HG03520 (cell line): ENCODE measurements at regions not wholly inside any gene's neighbourhood (a gene's known extent, or its start where the extent isn't known, plus 50 kb on each side); places are given as distances from the start of the nearest gene placed in this dataset.

Source experiments
- ATAC-seq: cut with Tn5 transposase; IDR thresholded peaks from one replicate; pipeline ENCODE4 v1.9.1; 2021; ENCODE audit warnings: mild to moderate bottlenecking, moderate library complexity; ENCODE audit not compliant: unreplicated experiment

DNA sequence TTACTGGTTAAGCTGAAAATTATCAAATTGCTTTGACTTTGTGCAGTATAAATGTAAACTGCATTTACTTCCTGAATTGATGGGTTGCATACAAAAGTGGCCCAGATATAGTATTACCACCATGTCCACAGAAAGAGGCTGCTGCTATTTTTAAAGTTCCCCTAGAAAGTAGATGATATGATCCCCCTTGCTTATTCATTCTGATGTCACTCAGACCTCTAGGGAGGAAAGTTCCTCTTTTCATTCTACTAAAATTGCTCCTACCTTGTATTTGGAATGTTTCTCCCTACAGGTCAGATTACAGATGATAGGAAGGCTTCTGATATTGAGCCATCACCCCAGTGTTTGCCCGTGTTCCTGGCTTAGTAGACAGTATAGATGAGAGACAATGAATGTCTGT, 247.6 kb upstream of the TNP1 start:
- ATAC-seq, result no peak

DNA sequence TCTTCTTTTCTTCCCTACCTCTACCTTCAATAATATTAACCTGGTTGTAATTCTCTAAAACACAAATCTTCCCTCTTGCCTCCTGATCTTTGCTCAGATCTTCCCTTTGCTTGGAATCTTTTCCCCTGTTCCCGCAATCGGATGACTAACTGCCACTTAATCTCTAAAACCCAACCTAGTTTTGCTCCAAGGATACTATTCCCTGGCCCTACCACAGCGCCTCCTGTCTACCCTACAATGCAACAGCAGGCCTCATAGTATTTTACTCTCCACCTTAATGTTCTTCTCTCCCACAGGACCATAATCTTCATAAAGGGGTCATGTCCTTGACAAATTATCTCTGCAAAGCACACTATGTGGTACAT, 246.8 kb upstream of the TNP1 start:
- no peak for ATAC-seq

DNA sequence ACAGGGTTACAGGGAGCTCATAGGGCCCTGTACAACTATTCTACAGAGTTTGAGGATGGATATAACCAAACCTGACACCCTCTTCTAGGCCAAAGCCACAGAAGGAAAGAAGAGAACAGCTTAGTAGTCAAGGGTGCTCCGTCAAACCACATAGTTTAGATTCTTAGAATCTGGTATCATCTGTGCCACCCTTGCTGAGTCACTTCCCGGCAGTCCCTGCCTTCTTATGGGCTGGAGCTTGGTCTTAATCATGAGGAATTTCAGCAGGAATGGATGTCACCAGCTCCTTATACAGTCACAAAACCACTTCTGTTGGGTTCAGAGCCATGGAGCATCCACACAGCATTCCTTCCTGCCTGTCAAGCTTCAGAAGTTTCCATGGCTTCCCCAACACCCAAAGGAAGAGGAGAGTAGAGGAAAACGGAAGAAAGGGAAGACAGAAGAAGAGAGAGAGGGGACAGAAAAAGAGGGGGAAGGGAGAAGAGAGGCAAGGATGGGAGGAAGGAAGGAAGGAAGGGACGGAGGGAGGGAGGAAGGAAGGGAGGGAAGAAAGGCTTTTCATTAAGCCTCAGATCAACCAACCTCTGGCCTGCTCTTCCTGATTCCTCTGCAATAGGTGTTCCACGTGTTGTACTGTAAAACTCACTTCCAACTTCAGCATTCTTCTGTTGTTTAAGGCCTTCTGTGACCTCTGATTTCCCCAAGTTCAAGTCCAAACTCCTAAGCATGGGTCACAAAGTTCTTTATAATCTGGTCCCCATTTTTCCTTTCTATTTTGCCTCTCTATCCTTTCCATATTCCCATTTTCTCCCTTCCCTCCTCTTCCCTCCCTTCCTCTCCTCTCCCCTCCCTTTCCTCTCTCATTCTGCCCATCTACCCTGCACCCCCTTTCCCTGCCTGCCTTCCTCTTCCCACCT, 246.1 kb upstream of the TNP1 start:
- ATAC-seq, result no peak

DNA sequence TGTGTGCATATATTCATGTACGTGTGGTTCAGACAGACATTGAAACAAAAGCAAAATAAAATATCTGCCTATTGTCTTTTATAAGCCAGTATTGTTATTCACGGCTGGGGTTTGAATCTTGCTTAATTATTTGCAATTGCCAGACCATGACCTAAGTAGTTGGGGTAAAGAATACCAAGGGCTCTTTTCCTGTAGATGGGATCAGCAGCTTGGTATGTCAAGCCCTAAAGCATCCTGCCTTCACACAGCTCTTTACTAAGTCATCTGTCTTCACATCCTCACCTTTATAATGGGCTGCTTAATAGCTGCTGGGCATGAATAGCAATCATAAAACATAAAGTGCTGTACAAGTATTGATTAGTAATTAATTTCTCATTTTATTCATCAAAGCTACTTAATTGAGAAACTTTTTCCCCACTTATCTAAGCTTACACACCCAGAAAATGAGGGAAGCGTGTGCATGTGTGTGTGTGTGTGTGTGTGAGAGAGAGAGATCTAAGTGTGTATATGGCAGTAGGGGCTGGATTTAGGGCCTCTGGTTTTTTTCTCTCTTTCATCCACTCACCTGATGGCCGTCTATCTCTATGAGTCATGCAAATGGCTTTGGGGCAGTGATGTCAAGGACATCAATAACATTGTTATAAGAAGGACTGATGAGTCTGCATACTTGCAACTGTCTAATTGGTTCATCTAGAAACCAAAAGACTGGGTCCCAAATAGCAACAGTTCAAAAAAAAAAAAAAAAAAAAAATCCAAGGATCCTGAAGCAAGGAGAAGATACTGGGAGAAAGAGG, 244.1 kb upstream of the TNP1 start:
- ATAC-seq, result no peak

DNA sequence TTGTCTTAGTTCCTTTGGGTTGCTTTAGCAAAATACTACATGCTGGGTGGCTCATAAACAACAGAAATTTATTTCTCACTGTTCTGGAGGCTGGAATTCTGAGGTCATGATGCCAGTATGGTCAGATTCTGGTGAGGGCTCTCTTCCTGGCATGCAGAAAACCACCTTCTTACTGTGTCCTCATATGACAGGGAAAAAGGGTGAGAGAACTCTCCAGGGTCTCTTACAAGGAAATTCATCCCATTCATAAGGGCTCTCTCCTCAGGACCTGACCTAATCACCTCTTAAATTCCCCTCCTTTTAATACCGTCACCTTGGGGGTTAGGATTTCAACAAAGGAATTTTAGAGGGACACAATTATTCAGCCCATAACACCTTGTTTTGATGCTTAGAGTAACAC, 243.1 kb upstream of the TNP1 start:
- ATAC-seq, result no peak

DNA sequence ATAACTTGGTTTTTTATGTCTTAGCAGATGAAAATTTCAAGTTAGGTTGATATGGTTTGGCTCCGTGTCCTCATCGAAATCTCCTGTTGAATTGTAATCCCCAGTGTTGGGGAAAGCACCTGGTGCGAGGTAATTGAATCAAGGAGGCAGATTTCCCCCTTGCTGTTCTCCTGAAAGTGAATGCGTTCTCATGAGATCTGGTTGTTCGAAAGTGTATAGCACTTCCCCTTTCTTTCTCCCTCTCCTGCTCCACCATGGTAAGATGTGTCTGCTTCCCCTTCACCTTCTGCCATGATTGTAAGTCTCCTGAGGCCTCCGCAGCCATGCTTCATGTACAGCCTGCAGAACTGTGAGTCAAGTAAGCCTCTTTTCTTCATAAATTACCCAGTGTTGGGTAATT, 242.1 kb upstream of the TNP1 start:
- ATAC-seq, result peak; percentile 50

DNA sequence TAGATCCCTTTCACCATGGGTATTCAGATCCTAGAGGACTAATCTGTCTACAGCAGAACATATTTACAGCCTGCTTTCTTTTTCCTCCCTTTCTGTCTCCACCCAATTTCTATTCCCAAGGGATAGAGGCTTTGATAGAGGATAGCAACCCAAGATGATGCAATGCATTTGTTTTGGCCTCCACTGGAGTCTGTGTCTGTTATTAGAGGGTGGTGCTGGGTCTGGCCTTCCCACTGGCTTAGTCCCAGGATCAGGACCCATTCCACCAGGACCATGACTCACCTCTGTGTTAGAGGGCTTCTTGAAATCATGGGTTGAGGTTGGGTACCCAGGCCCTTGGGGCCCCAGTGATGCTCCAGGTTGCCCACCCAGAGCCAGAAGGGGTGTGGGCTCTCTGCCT, 239.7 kb upstream of the TNP1 start:
- ATAC-seq, result no peak

DNA sequence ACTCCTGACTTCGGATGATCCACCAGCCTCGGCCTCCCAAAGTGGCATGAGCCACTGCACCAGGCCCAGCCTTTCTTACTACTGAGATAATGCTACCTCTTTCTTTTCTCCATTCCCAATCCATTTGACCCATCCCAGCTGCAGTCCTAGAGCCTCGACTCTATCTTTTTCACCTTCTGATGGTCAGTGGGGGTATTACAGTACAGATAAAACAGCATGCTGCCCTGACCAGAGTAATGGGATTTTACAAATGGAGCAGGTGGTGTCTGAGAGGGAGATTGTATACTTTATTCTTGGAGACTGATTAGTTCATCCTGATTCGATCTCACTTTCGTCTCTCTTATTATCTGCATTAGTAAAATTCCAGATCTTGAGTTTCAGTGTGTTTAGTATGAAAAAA, 238.6 kb upstream of the TNP1 start:
- no peak for ATAC-seq

DNA sequence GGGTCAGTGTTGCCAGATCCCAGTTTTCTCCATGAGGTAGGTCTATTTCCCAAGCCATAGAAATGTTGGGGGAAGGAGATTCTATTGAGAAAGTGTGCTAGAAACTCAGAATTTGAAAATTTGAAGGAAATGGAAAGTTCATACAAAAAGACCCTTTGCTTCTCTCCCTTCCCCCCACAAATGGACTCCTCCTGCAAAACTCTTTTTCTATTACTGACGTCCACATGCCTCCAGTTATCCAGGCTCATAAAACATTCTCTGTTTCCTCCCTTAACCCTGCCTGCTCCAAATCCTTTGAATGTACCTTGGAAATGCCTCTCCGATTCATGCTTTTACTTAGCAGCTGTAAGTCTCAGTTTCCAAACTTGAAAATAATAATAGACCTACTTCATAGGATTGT, 237.5 kb upstream of the TNP1 start:
- ATAC-seq, result no peak

DNA sequence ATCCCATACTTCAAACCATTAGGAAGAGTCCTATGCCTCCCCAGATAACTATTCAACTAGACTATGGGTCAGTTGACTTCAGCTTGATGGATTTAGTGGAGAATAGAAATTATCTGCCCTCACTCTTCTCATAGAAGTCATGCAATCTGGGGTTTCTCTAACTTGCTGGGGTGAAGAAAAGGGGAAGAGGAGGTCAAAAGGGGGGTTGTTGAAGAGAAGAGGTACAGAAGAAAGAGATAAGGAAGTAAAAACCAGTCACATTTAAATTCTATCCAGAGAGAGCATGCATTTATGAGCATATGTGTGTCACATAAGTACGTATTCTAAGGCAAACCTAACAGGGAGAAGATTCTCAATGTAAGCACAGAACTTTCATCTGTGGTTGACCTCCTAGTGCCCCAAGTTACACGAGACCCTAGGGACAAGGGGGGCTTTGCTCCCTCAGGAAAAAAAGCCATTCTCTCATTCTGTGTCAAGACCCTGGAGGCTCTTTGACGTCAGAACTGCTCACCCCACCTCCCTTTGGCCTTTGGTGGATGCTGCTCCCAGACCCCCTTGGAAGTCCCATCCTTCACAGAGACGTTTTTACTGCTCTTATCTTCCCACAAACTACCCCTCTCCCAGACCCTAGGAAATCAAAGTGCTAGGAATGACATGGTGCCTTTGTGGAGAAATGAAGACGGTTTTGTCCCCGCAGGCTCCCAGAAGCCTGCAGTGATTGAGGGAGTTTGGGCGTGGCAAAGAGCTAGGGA, 236.8 kb upstream of the TNP1 start:
- no peak for ATAC-seq

DNA sequence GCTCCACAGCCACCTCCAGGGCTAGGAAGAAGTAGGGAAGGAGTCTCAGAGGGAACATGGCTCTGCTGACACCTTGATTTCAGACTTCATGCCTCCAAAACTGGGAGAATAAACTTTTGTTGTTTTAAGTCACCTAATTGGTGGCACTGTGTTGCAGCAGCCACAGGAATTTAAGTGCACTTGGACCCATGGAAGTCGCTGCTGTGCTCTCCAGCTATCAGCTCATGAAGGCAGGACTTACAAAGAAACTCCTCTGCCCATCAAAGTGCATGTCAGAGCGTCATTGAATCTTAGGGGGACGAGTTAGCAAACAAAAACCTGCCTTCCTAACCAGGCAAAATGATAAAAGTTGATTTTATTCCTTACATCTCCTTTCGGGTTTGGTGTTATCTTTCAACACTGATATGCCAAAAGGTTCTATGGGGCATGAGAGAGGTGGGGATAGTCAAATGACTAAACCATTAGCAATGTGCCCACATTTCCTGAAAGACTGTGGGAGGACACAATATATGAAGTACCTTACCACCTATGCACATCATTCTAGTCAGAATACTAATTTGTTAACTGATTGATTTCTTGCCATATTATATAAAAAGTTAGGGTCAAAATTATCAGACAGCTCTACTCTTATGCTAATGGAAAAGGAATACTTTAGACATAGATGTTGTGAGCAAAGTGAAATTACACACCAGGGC, 235.8 kb upstream of the TNP1 start:
- no peak for ATAC-seq

DNA sequence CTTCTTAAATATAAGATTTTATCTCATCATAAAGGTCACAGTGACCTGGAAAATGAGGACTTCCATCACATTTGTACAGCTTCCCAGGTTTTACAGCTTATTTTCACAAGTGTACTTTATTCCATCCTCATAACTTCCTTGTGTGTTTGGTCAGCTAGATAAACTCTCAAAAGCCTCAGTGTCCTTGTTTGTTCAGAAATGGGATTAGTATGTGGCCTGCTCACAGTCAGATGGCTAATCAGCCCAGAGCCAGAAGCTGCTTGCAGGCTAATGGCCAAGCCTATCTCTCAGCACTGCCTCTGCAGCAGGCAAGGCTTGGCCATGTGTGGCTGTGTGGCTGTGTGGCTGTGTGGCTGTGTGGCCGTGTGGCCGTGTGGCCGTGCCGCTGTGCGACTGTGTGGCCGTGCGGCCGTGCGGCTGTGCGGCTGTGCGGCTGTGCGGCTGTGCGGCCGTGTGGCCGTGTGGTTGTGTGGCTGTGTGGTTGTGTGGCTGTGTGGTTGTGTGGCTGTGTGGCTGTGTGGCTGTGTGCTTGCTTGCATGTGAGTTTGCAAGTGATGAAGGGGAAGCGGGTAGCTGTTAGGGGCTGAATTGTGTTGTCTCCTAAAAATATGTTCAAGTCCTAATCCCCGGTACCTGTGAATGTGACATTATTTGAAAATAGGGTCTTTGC, 233.0 kb upstream of the TNP1 start:
- ATAC-seq, result no peak

DNA sequence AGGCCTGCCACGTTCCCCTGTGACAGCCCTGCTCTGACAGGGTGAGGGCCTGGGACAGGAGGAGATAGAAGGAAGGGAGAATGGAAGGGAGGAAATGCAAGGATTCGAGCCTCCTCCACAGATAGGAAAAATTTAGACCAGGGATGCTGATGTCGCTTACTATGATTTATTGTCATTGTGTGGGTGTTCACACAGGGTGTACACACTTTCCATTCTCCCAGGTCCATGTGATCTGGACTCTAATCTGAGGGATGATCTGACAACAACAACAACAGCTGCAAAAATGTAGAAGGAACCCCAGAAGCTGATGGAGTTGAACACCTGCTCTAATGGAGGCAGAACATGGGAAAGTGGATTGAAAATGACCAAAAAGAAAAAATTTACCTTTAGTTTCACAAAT, 231.7 kb upstream of the TNP1 start:
- no peak for ATAC-seq

DNA sequence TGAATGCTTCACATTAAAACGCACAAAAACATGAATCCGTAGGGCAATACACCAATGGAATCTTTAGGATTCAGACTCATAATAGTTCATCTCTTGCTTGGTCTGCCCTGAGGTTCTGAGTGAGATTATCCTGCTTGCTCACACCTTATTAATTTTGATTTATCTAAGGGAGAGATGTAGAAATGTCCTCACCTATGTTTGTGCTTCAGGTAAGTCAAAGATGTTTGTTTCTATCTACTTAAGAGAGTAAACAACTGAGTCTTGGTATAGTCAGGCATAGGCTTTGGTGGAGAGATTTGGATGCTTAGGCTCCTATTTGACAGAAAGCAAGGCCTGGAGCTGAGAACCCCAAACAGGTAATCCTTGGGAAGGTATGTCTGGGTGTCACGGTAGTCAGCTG, 231.0 kb upstream of the TNP1 start:
- no peak for ATAC-seq

DNA sequence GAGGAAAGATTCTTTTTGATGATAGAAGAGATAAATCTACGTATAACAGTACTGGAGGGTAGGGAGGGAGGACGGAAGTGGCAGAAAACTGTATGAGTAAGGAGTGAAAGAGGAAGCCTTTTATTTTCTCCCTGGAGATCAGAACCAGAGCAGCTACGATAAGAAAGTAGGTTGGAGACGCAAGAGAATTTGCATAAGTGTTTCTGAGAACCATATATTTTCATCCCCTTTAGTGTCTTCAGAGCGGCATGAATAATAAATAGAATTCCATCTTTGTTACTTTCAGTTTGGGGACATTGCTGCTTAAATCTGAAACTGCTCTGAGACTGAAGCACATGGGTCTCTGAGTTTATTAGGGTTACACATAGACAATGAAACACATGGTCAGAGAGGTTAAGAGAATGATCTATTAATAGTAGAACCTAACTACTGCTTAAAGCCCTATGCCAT, 230.2 kb upstream of the TNP1 start:
- peak; percentile 70 for ATAC-seq

DNA sequence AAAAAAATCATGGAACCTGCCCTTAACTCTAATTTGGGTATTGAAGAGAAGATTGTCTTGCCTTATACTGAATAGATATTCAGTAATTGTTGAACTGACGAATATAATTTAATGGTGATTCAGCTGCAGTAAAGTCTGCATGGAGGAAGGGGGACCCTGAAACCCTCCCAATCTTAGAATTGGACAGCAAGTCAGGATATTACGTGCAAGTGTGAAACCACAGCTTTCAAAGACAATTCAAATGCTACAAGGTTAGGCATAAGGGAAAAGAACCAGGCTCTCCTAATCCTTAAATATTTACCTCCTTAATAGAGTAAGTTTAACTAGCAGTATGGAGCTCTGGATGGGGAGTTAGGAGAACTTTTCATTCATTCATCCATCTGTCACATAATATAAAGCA, 226.9 kb upstream of the TNP1 start:
- ATAC-seq, result no peak

DNA sequence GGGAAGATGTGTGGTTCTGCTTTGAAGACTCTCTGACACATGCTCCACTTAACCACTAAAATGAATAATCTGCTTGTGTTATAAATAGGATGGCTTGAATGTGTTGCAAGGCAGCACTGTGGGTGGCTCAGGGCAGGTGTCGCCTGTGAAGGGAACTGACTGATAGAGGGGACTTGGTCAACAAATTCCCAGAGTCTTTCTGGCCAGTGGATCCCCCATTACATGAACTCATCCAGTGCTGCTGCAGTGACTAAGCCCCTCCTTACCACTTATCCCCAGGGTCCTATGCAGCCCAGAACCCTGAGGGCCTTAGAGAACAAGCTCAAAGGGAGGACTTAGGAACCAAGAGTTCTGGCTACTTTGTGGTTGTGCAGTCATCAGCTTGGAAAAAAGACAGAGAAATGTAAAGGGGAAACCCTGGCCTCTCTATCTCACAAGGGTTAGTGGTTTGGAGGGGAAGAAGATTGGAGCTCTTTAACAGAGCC, 226.2 kb upstream of the TNP1 start:
- peak; percentile 32 for ATAC-seq

DNA sequence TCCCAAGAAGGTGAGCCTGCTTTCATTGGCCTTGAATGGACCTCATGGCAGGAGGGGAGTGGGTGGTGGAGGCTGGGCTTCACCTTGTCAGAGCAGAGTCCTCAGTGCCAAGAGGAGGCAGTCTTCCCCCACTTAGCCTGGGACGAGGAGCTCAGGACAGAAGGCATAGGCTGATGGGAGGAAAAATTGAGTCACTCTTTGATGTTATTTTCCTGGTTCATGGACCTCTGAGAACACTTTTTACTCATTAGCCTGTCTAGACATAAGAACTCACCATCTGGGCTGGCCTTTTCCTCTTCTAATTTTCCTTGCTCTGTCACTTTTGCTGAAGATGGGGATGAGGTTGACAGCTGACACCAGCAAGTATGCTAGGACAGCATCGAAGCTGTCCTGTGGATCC, 225.7 kb upstream of the TNP1 start:
- no peak for ATAC-seq

DNA sequence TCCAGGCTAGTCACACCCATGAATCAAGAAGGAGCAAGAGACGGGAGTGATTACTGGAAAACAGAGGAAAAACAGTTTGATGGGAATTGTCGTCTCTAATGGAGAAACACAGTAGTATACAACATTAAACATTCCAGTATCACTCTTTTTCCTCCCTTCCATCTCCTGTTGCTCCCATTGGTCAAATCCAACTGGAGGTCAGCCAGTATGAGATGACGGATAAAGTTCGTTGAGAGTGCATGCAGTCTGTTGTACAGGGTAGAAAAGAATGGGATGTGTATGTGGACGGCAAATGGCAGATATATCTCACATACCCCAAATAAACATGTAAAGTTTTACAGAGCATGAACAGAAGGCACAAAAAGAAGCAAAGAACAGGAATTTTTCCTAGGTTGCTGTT, 221.9 kb upstream of the TNP1 start:
- ATAC-seq, result no peak

DNA sequence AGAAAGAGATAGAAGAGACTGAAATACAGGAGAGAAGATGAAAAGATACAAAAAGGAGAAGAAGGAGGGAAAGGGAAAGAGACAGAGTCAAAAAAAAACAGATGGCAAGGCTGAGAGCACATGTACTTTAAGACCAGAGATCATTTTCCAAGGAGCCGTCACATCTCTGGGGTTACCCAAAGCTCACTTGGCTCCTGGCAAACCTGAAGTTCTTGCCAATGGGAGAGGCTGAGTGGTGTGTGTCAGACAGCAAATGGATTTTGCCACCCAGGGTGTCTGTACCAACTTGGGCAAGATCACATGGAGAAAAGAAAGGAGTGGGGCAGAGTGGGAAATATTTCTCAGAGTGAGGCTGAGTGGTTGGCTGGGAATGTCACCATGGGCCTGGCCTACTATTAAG, 219.3 kb upstream of the TNP1 start:
- ATAC-seq, result no peak
